SK-N-SH (cell line): ENCODE measurements at regions not wholly inside any gene's neighbourhood (a gene's known extent, or its start where the extent isn't known, plus 50 kb on each side); places are given as distances from the start of the nearest gene placed in this dataset.

Source experiments
- CTCF ChIP-seq: fragments of 200-600 bp; sonication (generic); IDR thresholded peaks from 2 replicates; pipeline ENCODE4 v1.6.1; 2017; ENCODE audit warnings: antibody characterized with exemption, mild to moderate bottlenecking, moderate library complexity
- YY1 ChIP-seq: IDR thresholded peaks from 2 replicates; pipeline ENCODE4 v1.4.0; 2012; ENCODE audit warnings: low read depth, mild to moderate bottlenecking

GRCh38 chr2:234852941-234853340 is 98.9 kb upstream of the SH3BP4 start:
- no peak for TF ChIP-seq CTCF
- no peak for TF ChIP-seq YY1
